SU-DHL-6 (cell line): ENCODE measurements at regions not wholly inside any gene's neighbourhood (a gene's known extent, or its start where the extent isn't known, plus 50 kb on each side); places are given as distances from the start of the nearest gene placed in this dataset.

ENCODE experiments used
- H2AFZ ChIP-seq: fragments of 200-600 bp; sonication (generic); 2 replicates; pipeline ENCODE4 v1.6.1; 2014; ENCODE audit warnings: low read depth, mild to moderate bottlenecking, moderate library complexity, mixed read lengths, antibody characterized with exemption, low read length; ENCODE audit not compliant: severe bottlenecking
- H3F3A ChIP-seq: fragments of 200-600 bp; shearing (Covaris generic); 2 replicates; pipeline ENCODE4 v1.6.0; 2016; ENCODE audit warnings: antibody characterized with exemption, mild to moderate bottlenecking; ENCODE audit not compliant: insufficient read depth
- H3K27ac ChIP-seq: fragments of 200-600 bp; sonication (generic); 2 replicates; pipeline ENCODE4 v1.5.1; 2016; ENCODE audit warnings: low read depth, mild to moderate bottlenecking, low read length, moderate library complexity, mixed read lengths
- H3K27me3 ChIP-seq: fragments of 200-600 bp; sonication (generic), shearing (Covaris generic); 2 replicates; pipeline ENCODE4 v1.6.0; 2014; ENCODE audit warnings: mild to moderate bottlenecking, low read length
- H3K36me3 ChIP-seq: fragments of 200-600 bp; sonication (generic); 2 replicates; pipeline ENCODE4 v1.6.1; 2014; ENCODE audit warnings: mild to moderate bottlenecking, low read length, mixed read lengths
- H3K4me2 ChIP-seq: fragments of 300-600, 200-600 bp; shearing (Covaris generic), sonication (generic); 2 replicates; pipeline ENCODE4 v1.6.0; 2014; ENCODE audit warnings: low read length, low read depth, mild to moderate bottlenecking; ENCODE audit not compliant: poor library complexity, severe bottlenecking
- H3K4me3 ChIP-seq: fragments of 200-600 bp; sonication (generic); 2 replicates; pipeline ENCODE4 v1.5.1; 2014; ENCODE audit warnings: antibody characterized with exemption, low read length, mild to moderate bottlenecking, mixed read lengths; ENCODE audit not compliant: insufficient read depth, poor library complexity, severe bottlenecking
- H3K79me2 ChIP-seq: fragments of 200-600 bp; sonication (generic); 2 replicates; pipeline ENCODE4 v1.6.1; 2014; ENCODE audit warnings: mild to moderate bottlenecking, low read length, moderate library complexity; ENCODE audit not compliant: insufficient read depth
- H3K9ac ChIP-seq: fragments of 200-600 bp; sonication (generic); 2 replicates; pipeline ENCODE4 v1.7.0; 2014; ENCODE audit warnings: mild to moderate bottlenecking, low read length
- H3K9me2 ChIP-seq: fragments of 200-600 bp; sonication (generic); replicated peaks from 2 replicates; pipeline ENCODE4 v1.6.1; 2014; ENCODE audit warnings: low read length; ENCODE audit not compliant: insufficient read depth
- H3K9me3 ChIP-seq: fragments of 200-600 bp; sonication (generic); 2 replicates; pipeline ENCODE4 v1.6.1; 2014; ENCODE audit warnings: low read length, mixed read lengths; ENCODE audit not compliant: insufficient read depth
- H4K20me1 ChIP-seq: fragments of 200-600 bp; sonication (generic); 2 replicates; pipeline ENCODE4 v1.6.1; 2014; ENCODE audit warnings: low read depth, mild to moderate bottlenecking, antibody characterized with exemption, low read length, moderate library complexity, mixed read lengths
- EZH2phosphoT487 ChIP-seq: fragments of 200-600 bp; sonication (generic), shearing (Covaris generic); conservative IDR thresholded peaks from 2 replicates; pipeline ENCODE4 v1.6.1; 2018; ENCODE audit warnings: mild to moderate bottlenecking, antibody characterized with exemption, low read length, moderate library complexity, mixed read lengths
- TF ChIP-seq, protein P1 (sequence below): fragments of 200-600 bp; sonication (generic); IDR thresholded peaks from one replicate; pipeline ENCODE4 v1.5.1; 2017; ENCODE audit warnings: antibody characterized with exemption, mild to moderate bottlenecking, low read length, moderate library complexity; ENCODE audit not compliant: insufficient read depth, poor library complexity, severe bottlenecking

DNA sequence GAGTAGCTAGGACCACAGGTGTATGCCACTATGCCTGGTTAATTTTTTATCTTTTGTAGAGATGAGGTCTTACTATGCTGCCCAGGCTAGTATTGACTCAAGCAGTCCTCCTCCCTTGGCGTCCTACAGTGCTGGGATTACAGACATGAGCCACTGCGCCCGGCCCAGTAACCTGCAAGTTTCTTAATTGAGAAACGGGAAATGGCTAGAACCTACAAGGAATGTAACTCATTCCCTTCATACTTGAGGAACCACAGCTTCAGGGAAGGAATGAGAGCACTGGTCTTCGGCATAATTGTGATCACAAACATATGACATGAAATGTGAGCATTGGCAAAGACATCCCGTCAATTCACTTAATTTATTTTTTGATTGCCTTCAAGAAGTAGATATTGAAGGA lies 157.0 kb downstream of the KLF5 start:
- Histone ChIP-seq H3K4me3 (no peak overlapping the region), H3K9me3 (no peaks in the 10 kb centered on the region), H3K79me2 (no peaks in the 10 kb centered on the region), H2AFZ (no peak overlapping the region), H3K27ac (no peak overlapping the region), H3K4me2 (no peak overlapping the region), H4K20me1 (no peaks in the 10 kb centered on the region), H3K9me2 (no peaks in the 10 kb centered on the region), H3F3A (no peaks in the 10 kb centered on the region), H3K36me3 (no peaks in the 10 kb centered on the region), H3K9ac (no peak overlapping the region), H3K27me3 (no peaks in the 10 kb centered on the region)
- TF ChIP-seq, protein P1, sequence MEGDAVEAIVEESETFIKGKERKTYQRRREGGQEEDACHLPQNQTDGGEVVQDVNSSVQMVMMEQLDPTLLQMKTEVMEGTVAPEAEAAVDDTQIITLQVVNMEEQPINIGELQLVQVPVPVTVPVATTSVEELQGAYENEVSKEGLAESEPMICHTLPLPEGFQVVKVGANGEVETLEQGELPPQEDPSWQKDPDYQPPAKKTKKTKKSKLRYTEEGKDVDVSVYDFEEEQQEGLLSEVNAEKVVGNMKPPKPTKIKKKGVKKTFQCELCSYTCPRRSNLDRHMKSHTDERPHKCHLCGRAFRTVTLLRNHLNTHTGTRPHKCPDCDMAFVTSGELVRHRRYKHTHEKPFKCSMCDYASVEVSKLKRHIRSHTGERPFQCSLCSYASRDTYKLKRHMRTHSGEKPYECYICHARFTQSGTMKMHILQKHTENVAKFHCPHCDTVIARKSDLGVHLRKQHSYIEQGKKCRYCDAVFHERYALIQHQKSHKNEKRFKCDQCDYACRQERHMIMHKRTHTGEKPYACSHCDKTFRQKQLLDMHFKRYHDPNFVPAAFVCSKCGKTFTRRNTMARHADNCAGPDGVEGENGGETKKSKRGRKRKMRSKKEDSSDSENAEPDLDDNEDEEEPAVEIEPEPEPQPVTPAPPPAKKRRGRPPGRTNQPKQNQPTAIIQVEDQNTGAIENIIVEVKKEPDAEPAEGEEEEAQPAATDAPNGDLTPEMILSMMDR, result no peak
- TF ChIP-seq EZH2phosphoT487, result no peak

DNA sequence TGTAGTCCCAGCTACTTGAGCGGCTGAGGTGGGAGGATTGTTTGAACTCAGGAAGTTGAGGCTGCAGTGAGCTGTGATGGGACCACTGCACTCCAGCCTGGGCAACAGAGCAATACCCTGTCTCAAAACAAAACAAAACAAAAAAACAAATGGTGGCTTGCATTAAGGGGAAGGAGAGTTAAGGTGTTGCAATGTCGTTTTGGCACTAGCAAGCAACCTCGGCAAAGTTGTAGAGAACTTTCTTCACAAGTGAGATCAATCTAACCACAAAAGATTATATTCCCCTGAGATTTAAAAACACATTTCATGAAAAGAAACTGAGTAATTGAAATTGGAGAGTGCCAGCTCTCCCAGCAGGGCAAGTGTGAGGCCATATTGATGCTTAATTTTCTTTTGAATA lies 153.7 kb downstream of the KLF5 start:
- Histone ChIP-seq H3K27ac (no peak overlapping the region), H3K27me3 (no peaks in the 10 kb centered on the region), H3K4me3 (no peak overlapping the region), H3K9ac (no peak overlapping the region), H2AFZ (no peak overlapping the region), H3K9me3 (no peaks in the 10 kb centered on the region), H3K4me2 (no peak overlapping the region), H3K79me2 (no peaks in the 10 kb centered on the region), H3K9me2 (no peaks in the 10 kb centered on the region), H4K20me1 (no peaks in the 10 kb centered on the region), H3K36me3 (no peaks in the 10 kb centered on the region), H3F3A (no peaks in the 10 kb centered on the region)
- TF ChIP-seq EZH2phosphoT487, result no peak
- TF ChIP-seq, protein P1, result no peak

DNA sequence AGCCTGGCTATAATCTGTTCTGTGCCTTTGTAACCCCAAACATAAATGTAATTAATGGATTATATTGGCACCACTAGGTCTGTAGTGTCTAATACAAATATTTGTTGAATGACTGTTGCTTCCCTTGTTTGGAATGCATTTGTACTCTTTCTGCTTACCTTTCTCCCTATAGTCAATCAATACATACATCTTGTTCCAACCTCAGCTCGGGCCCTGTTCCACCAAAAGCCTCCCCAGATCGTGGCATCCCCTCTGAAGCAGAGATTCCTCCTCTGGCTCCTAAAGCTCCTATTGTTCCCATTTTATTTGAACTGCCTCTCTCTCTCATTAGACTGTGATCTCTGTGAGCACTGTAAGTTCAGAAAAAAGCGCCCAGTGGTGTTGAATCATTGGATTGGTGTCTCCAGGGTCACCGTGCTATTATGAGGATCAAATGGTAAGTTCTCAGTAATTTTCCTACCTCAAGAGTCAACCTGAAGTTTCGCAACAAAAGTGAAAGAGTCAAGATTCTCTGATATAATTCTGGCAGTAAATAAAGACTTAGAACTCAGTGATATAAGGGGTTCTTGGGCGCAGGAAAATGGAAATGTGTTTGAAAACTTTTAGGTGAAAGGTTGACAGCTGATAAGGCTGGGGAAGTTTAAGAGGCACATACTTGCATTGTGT lies 151.5 kb downstream of the KLF5 start:
- H3K9ac ChIP-seq, result no peak overlapping the region
- H3K4me2 ChIP-seq, result no peak overlapping the region

More for the DNA sequence above, 151.5 kb downstream of the KLF5 start:
- Histone ChIP-seq H3K4me3 (no peak overlapping the region), H3K9me2 (no peaks in the 10 kb centered on the region), H3K79me2 (no peaks in the 10 kb centered on the region), H3K36me3 (no peaks in the 10 kb centered on the region), H2AFZ (no peak overlapping the region), H3K9me3 (no peaks in the 10 kb centered on the region), H4K20me1 (no peaks in the 10 kb centered on the region), H3K27me3 (no peaks in the 10 kb centered on the region), H3K27ac (no peak overlapping the region), H3F3A (no peaks in the 10 kb centered on the region)
- no peak for TF ChIP-seq EZH2phosphoT487
- TF ChIP-seq, protein P1, result no peak
